Aorta (tissue), 5 donors: ENCODE measurements at regions not wholly inside any gene's neighbourhood (a gene's known extent, or its start where the extent isn't known, plus 50 kb on each side); places are given as distances from the start of the nearest gene placed in this dataset.

Source experiments
- ATAC-seq: fragments of 200-7000 bp; cut with Tn5 transposase; one replicate; pipeline ENCODE4 v1.9.1; 2022; ENCODE audit warnings: moderate library complexity; ENCODE audit not compliant: low FRiP score
- DNase-seq, 2 donors: peaks; one replicate each; pipeline ENCODE4 v3.0.0-alpha.2; 2020
- H3K27ac ChIP-seq, 2 donors: one replicate each; pipeline ENCODE4 v1.5.1; 2013; ENCODE audit warnings: low read length in 2 of 2, mild to moderate bottlenecking in 2 of 2, moderate library complexity in 2 of 2, control low read depth in 1 of 2, inconsistent platforms in 1 of 2, low read depth in 1 of 2
- H3K27me3 ChIP-seq, 2 donors: one replicate each; pipeline ENCODE4 v1.6.1; 2013; ENCODE audit warnings: control low read depth in 1 of 2, low read length in 1 of 2, mild to moderate bottlenecking in 1 of 2, moderate library complexity in 1 of 2; ENCODE audit not compliant: insufficient read depth in 2 of 2, control insufficient read depth in 1 of 2
- H3K36me3 ChIP-seq, 2 donors: one replicate each; pipeline ENCODE4 v1.6.1; 2013; ENCODE audit warnings: control low read depth in 1 of 2, low read length in 1 of 2, mild to moderate bottlenecking in 1 of 2; ENCODE audit not compliant: insufficient read depth in 2 of 2, control insufficient read depth in 1 of 2
- H3K4me1 ChIP-seq, 2 donors: one replicate each; pipeline ENCODE4 v1.6.1; 2013; ENCODE audit warnings: low read length in 2 of 2, control low read depth in 1 of 2, mild to moderate bottlenecking in 1 of 2, moderate library complexity in 1 of 2; ENCODE audit not compliant: insufficient read depth in 2 of 2, control insufficient read depth in 1 of 2
- H3K4me3 ChIP-seq, 2 donors: one replicate each; pipeline ENCODE4 v1.5.1; 2013; ENCODE audit warnings: low read length in 2 of 2, control low read depth in 1 of 2, mild to moderate bottlenecking in 1 of 2
- H3K9me3 ChIP-seq: one replicate; pipeline ENCODE4 v1.6.1; 2013; ENCODE audit warnings: mild to moderate bottlenecking, low read length; ENCODE audit not compliant: control insufficient read depth
- WGBS, 2 donors: extraction: QIAGEN DNeasy Blood & Tissue Kit; methylation state at CpG; one replicate each; pipeline ENCODE4 v1.1.7; 2013; 5-methylcytosine and 5-hydroxymethylcytosine counted together
- intact Hi-C, 2 donors: fragments of 100-400 bp; cut with DNase I; formaldehyde crosslinking; loops; one replicate each; pipeline versions ENCODE4 v1.14.2 to v1.15.0; 2022
- donor health status: healthy with polysubstance abuse.
- donor health status: Bipolar disorder and iron deficiency.
- donor health status: DM: no; HTN: no; CAD: no.
- donor health status: DM: no; HTN: no; CAD: no.
- donor health status: DM: yes; HTN: yes; CAD: no.

GRCh38 chr1:198873696-198874230, 234.9 kb downstream of the PTPRC start:
- H3K36me3 ChIP-seq, result no peaks in the 10 kb centered on the region
- 97 to 98% methylated on average over 2 of the region's 2 CpGs for WGBS, 2 donors
- H3K4me1 ChIP-seq, result no peaks in the 10 kb centered on the region

GRCh38 chr1:198876371-198876871, 237.6 kb downstream of the PTPRC start:
- intact Hi-C loops, result no loop called here
- no peaks in the 10 kb centered on the region for H3K27me3 ChIP-seq
- H3K36me3 ChIP-seq, result no peaks in the 10 kb centered on the region
- DNase-seq, result no peak
- no peak overlapping the region for H3K4me3 ChIP-seq
- 81 to 84% methylated on average over 10 of the region's 10 CpGs for WGBS, 2 donors
- ATAC-seq, result no peak
- H3K9me3 ChIP-seq, result peaks cover 2% of the 10 kb centered on the region
- H3K4me1 ChIP-seq, result no peaks in the 10 kb centered on the region
- H3K27ac ChIP-seq, result no peak overlapping the region

More at GRCh38 chr1:198873696-198874230, 234.9 kb downstream of the PTPRC start:
- ATAC-seq (no peak), DNase-seq (no peak)
- no peaks in the 10 kb centered on the region for H3K27me3 ChIP-seq
- no peak overlapping the region for H3K4me3 ChIP-seq
- peaks cover 2% of the 10 kb centered on the region for H3K9me3 ChIP-seq
- H3K27ac ChIP-seq, result no peak overlapping the region
- intact Hi-C loops, result no loop called here

- intact Hi-C loops, result no loop called here
- DNase-seq (no peak), ATAC-seq (no peak)
- H3K27ac ChIP-seq, result no peak overlapping the region
- 97 to 98% methylated on average over 2 of the region's 2 CpGs for WGBS, 2 donors
- no peaks in the 10 kb centered on the region for H3K36me3 ChIP-seq
- no peaks in the 10 kb centered on the region for H3K4me1 ChIP-seq
- no peak overlapping the region for H3K4me3 ChIP-seq
- H3K27me3 ChIP-seq, result no peaks in the 10 kb centered on the region
- H3K9me3 ChIP-seq, result peaks cover 2% of the 10 kb centered on the region
Measured at GRCh38 chr1:198878566-198878965, 239.7 kb downstream of the PTPRC start.

GRCh38 chr1:198879711-198880306, 241.0 kb downstream of the PTPRC start:
- DNase-seq (no peak), ATAC-seq (no peak)
- Histone ChIP-seq H3K27ac (no peak overlapping the region), H3K36me3 (no peaks in the 10 kb centered on the region), H3K27me3 (no peaks in the 10 kb centered on the region), H3K9me3 (no peaks in the 10 kb centered on the region), H3K4me1 (no peaks in the 10 kb centered on the region), H3K4me3 (no peak overlapping the region)
- intact Hi-C loops, result no loop called here
- WGBS, 2 donors, result 93 to 94% methylated on average over 5 of the region's 5 CpGs

- WGBS, 2 donors, result 91 to 98% methylated on average over 2 of the region's 2 CpGs
- H3K4me1 ChIP-seq, result no peaks in the 10 kb centered on the region
- no peaks in the 10 kb centered on the region for H3K36me3 ChIP-seq
- H3K9me3 ChIP-seq, result no peaks in the 10 kb centered on the region
- H3K27ac ChIP-seq, result no peak overlapping the region
- ATAC-seq (no peak), DNase-seq (no peak)
- H3K4me3 ChIP-seq, result no peak overlapping the region
- H3K27me3 ChIP-seq, result no peaks in the 10 kb centered on the region
- intact Hi-C loops, result no loop called here
Measured at GRCh38 chr1:198880397-198880796, 241.6 kb downstream of the PTPRC start.

GRCh38 chr1:198880818-198881597, 242.2 kb downstream of the PTPRC start:
- H3K36me3 ChIP-seq, result no peaks in the 10 kb centered on the region
- H3K4me3 ChIP-seq, result no peak overlapping the region
- intact Hi-C loops, result no loop called here
- DNase-seq (no peak), ATAC-seq (no peak)
- WGBS, 2 donors, result 88 to 95% methylated on average over 4 of the region's 4 CpGs
- no peaks in the 10 kb centered on the region for H3K27me3 ChIP-seq
- no peaks in the 10 kb centered on the region for H3K9me3 ChIP-seq
- no peaks in the 10 kb centered on the region for H3K4me1 ChIP-seq
- no peak overlapping the region for H3K27ac ChIP-seq

GRCh38 chr1:198883184-198883583, 244.3 kb downstream of the PTPRC start:
- H3K4me3 ChIP-seq, result no peak overlapping the region
- intact Hi-C loops, result no loop called here
- no peaks in the 10 kb centered on the region for H3K36me3 ChIP-seq
- H3K27me3 ChIP-seq, result no peaks in the 10 kb centered on the region
- ATAC-seq, result no peak
- no peaks in the 10 kb centered on the region for H3K4me1 ChIP-seq
- no peak for DNase-seq
- H3K27ac ChIP-seq, result no peak overlapping the region
- no peaks in the 10 kb centered on the region for H3K9me3 ChIP-seq

- WGBS, 2 donors, result 70 to 93% methylated on average over 4 of the region's 4 CpGs
- no peaks in the 10 kb centered on the region for H3K27me3 ChIP-seq
- H3K9me3 ChIP-seq, result no peaks in the 10 kb centered on the region
- no peaks in the 10 kb centered on the region for H3K36me3 ChIP-seq
- no peak overlapping the region for H3K4me3 ChIP-seq
- no peak for ATAC-seq
- no peak for DNase-seq
- intact Hi-C loops, result no loop called here
- no peaks in the 10 kb centered on the region for H3K4me1 ChIP-seq
- no peak overlapping the region for H3K27ac ChIP-seq
Measured at GRCh38 chr1:198887866-198888265, 249.0 kb downstream of the PTPRC start.
